Endometrium (tissue), 2 donors: ENCODE measurements at regions not wholly inside any gene's neighbourhood (a gene's known extent, or its start where the extent isn't known, plus 50 kb on each side); places are given as distances from the start of the nearest gene placed in this dataset.
"Not testable (repeated sequence)": the region's sequence is repeated elsewhere in the genome, so short reads cannot be mapped to it uniquely, and the experiment has no call there.

Source experiments
- FAIRE-seq: peaks from 2 replicates; lab custom pipeline; 2012; peaks lifted over from hg19 to GRCh38; lab: Jason Lieb, UNC
- donor health status: control.
- donor health status: control.

DNA sequence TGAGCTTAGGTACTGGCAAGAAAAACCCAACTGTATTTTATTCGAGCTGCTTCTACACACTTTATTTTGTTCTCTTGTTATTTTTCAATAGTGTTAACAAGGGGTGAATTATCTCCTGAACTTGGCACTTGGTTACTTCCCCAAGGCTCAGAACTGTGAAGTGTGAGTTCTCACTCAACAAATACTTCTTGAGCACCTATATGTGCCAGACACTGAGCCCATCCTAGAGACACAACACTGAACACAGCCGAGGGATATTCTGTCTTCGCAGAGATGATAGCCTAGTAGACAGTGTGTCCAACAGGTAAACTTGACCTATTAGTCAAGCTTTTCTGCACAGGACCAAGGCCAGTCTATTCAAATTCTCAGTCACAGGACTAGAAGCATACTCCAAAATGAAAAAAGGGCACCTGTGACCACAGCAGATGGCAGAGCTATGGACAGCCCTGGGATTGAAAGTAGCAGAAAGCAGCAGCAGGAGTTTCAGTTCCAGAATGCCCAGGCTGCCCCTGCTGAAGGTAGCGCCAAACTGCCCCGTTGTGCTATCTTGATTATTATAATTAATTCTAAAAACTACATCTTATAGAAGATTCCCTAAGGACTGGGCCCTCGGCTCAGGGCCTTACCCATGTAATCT is 77.8 kb upstream of the TAB2 start:
- FAIRE-seq: no peak

DNA sequence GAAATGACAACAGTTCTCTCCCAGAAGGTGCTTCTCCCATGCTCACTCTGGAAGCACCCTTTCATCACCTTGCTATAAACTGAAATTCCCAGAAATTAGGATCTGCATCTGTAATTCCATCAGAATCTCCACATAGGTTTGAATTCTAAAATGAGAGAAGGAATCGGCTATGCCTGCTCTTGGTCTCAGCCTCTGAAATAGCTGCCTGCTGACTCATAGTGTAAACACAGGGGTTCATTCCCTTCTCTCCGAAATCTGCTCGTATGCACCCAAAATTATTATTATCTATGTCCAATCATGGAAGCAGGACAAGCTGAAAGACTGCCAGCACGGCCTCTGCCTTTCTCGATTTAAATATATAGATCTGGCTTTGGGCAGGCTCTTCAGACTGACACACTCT is 74.6 kb upstream of the TAB2 start:
- no peak for FAIRE-seq

DNA sequence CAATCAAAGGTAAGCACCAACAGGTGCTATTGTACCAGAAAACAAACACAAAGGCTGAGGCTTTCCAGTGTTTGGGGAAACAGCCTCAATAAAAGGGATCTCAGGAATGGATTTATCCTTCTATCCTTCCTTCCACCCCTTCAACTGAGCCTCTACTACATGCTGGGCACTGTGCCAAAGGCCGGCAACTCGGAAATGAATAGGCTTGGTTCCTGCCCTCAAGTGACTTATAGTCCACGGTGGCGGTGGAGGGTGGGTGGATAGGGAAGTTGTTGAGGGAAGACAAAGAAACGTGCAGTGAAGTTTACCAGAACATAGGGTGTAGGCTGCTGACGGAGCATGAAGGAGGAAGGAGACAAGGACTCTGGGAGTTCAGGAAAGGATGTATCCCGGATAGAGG is 73.4 kb upstream of the TAB2 start:
- FAIRE-seq: no peak

DNA sequence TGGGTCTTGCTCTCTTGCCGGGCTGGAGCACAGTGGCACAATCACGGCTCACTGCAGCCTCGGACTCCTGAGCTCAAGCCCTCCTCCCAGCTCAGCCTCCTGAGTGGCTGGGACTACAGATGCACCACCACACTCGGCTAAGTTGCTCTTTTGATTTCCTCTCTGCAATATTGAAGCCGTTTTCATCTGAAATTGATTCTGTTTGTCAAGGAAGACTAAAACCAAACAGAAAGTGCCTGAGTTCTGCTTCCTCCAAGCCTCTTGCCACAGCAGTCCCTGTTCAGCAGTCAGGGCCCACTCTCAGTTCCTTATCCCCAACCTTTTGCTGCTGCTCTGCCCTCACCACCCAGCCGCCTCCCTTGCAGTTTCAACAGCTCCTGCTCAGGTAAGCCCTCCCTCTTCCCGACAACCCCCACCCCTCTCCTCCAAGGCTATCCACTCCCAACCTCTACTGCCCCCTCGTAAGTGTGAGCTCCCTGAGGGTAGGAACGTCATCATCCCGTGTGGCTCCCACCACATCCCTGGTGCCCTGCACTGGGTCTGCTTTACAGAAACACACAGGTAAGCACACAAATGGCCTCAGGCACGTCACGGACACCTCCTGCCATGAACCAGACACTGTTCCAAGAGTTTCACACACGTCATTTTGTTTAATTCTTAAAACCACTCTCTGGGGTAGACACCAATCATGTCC is 70.7 kb upstream of the TAB2 start:
- no peak for FAIRE-seq

DNA sequence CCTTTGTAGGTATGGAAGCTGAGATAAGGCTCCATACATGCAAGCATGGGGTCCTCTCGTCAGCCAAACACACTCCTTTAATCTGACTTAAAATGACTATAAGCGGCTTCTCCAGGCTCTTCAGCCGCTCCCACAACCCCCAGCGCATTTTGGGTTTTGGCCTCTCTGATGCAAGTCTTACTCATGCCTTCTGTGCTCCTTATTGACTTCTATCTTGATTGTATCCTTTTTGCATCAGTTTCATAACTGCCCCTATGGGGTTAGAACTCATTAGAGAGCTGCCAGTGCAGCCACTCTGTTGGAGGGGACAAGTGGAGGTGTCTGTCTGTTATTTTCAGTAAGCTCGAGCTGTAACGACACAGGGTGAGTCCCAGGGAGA is 70.1 kb upstream of the TAB2 start:
- no peak for FAIRE-seq

DNA sequence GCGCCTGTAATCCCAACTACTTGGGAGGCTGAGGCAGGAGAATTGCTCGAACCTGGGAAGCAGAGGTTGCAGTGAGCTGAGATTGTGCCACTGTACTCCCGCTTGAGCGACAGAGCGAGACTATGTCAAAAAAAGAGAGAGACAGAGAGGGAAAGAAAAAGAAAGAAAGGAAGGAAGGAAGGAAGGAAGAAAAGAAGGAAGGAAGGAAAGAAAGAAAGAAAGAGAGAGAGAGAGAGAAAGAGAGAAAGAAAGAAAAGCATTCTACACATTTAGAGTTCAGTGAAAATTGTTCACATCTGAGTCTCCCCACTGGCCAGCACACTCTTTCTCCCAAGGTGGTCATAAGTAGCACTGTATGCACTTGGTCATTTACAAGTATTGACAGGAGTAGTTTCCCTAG is 69.2 kb upstream of the TAB2 start:
- FAIRE-seq: not testable (repeated sequence)

DNA sequence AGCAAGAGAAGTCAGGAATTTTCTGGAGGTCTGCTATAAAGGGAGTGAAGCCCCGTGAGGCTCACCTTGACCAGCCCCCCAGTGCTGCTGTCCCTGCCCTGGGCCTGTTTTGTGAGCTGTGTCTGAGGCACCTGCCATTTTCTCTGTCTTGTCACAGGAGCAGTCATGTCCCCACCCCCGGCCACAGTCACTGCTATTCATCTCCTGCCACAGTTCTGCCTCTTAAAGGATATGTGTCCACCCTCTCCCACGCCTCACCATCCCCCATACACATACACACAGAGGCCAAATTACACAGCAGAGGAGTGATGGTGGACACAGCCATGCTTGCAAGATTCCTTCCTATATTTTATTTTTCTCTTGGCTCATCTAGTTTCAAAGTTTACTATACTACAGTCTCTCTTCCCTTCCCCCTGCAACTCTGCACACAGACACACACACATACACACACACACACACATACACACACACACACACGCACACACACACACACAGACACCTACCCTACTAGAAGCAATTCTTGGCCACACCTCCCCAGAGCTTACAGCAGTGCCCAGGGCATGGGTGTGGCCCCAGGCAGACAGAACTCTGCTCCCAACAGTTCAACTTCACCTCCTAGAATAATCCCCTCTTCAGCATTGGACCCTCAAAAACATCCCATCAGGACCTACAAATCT is 68.7 kb upstream of the TAB2 start:
- no peak for FAIRE-seq

DNA sequence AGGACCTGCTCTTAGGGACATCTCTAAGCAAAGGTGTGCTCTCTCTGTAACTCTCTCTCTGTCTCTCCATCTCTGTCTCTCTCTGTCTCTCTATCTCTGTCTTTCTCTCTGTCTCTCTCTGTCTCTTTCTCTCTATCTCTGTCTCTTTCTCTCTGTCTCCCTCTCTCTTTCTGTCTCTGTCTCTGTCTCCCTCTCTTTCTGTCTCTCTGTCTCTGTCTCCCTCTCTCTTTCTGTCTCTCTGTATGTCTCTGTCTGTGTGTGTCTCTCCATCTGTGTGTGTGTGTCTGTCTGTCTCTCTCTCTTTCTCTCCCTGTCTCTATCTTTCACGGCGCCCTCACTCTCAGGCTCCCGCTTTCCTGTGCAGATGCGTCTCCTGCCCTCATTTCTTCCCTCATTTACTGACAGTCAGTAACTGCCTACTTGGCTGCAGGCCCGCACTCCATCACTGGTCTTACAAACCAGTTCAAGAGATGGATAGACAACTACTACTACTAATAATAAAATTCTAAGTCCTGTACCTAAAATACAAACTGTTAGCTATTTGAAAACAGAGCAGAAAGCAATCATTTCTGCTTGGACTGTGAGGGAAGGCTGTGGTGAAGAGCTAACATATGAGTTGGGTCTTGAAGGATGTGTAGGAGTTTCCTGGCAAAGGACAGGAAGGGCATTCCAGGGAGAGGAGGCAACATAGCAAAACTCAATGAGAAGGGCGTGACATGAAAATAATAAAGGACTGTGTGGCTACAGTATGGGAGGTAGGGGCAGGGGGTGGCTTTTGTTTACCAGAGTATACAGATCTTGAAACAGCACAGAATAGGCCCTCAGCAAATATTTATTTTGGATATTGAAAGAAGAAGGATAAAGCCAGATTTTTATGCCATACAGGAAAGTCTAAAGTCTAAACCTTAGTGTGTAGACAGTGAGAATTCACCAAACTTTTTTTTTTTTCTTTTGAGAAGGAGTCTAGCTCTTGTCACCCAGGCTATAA is 67.8 kb upstream of the TAB2 start:
- no peak for FAIRE-seq

DNA sequence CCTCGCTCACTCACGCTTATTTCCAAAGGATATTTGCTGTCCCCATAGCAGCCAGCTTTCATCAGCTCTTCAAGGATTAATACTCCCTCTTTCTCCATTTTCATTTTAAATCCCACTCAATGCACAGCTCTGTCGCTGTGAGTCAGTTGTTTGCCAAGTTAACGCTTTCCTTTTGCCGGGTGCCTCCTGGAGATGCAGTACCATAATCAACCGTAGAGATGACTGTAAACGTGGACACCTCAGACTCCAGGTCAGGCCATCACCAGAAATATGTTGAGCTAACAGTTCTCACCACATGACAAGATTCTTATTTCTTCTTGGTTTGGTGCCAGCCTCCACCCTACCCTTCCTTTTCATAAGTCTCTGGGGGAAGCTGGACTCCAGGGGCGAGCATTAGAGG is 66.6 kb upstream of the TAB2 start:
- no peak for FAIRE-seq

DNA sequence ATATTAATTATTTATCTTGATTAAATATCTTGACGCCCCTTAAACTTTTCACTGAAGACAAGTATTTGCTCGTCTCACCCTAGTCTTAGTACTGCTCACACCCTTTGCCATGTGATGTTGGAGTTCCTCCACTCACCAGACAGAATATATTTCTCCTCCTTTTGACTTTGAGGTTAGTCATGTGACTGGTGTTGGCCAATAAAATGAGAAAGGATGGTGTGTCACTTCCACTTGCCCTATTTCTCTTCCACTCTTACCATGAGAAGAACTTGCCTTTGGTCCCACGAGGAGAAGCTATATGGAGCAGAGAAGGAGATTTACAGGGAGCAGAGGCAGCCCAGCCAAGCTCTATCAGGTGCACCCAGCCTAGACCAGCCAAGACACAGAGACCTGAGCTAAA is 64.9 kb upstream of the TAB2 start:
- no peak for FAIRE-seq

DNA sequence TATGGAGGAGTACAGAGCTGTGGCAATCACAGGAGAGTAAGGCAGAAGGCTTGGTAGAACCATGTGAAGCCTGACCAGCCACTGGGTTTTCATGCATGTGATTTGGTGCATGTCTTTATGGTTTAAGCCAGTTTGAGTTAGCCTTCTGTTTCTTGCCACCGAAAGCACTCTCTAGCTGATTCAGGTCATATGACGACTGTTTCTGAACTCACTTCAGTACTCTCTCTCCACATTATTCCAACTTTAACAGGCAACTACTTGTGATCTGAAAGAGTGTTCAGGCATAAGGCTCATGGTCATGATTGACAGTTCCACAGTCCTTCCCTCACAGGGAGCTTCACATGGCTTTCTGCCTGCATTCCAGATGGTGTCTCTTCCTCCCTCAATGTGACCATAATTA is 63.3 kb upstream of the TAB2 start:
- no peak for FAIRE-seq

DNA sequence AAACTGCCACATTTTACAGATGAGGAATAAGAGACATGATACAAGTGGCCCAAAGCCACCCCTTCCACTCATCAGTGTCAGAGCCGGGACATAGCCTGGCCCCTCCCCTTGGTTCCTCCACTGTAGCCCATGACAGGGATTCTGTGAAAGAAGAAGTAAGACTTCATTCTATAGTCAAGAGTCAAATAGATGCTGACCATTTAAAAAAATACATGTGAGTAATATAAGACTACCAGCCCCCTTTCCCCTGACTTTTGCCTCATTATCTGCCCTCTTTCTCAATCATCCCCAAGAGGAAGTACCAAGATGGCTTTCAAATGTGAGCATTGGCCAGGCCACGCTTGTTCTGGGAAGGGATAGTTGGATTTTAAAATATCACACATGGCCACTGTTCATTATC is 57.8 kb upstream of the TAB2 start:
- no peak for FAIRE-seq

DNA sequence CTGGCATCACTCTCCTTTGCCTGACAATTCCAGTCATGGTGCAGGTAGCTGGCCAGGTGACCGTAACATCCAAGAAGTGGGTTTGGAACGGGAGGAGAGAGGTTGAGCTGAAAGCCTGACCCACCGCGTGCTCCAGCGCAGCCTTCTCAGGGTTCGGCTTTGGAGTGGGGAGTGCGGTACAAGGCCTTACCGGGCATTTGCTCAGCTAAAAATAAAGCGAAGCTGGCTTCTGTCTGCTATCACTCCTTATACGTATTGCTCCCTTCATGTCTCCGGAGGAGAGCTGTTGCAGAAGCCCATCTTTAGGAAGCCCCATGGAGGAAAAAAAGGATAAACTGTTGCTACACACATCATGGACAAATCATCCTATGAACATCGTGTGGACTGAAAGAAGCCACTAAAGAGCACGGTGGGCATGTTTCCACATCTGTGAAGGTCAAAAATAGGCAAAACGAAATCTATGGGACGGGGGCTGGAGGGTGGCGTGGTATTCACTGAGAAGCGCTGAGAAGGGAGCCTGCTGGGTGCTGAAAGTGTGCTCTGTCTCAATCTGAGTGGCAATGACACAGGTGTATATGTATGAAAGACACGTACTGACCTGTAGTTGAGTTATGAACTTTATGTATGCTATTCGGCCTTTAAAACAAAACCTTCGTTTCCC is 57.2 kb upstream of the TAB2 start:
- no peak for FAIRE-seq

DNA sequence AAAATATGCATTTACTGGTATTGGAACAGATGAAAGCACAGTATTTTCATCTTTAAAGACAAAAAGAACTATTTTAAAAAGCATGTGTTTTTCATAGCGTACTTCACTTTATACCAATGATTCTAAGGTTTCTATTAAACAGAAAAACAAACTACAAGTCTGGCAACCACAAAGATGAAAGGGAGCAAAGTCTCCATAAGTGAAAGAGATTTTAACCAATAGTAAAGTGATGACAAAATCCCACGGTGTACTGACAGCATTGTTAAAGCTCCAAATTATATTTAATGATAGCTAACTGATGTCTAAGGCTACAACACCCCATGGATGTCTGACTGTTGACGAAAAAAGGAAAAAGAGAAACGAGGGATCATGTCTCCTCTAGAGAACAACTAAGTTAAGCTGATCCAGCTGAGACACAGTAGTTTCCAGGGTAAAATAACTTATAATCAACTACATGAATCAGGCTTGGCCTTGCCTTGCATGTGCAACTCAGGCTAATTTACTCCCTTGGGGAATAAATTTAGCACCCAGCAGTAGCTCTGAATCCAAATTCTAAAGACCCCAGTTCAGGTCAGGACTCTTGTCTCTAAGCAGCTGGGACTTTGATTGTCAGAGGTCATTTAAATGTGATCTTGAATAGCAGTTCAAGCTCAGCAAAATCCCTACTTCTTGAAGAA is 56.0 kb upstream of the TAB2 start:
- no peak for FAIRE-seq

DNA sequence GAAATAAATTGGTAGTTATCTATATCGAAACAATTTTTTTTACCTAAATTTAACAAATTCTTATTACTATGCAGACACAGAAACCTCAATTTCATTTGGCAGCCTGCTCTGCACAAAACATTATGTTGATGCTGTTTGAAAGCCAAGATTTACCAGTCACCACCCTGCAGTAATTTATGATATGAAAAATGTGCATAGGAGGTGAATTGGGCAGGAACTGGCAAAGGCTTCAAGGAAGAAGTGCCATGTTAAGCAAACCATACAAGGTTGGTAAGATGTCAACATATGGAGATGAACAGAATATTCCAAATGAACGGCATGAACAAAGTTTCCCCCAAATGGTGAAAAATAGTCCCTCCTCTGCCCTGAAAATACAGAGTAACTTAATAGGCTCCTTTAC is 54.2 kb upstream of the TAB2 start:
- FAIRE-seq: no peak

DNA sequence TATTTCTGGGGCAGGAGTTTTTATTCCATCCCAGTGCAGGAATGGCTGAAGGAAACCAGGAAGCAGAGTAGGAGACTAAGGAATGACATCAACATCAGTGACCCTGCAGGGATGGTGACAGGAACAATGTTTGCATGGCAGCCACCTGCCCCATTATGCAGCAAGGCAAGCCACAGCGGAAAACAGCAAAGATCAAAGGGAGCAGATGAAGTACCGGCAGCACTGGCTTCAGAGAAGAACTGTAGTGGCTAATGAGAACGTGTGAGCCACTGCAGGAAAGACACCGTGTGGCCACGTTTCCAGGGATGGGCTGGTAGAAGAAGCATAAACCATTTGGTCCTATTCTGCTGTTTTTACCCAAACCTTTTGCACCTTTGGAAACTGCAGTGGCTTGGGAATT is 52.9 kb upstream of the TAB2 start:
- no peak for FAIRE-seq

DNA sequence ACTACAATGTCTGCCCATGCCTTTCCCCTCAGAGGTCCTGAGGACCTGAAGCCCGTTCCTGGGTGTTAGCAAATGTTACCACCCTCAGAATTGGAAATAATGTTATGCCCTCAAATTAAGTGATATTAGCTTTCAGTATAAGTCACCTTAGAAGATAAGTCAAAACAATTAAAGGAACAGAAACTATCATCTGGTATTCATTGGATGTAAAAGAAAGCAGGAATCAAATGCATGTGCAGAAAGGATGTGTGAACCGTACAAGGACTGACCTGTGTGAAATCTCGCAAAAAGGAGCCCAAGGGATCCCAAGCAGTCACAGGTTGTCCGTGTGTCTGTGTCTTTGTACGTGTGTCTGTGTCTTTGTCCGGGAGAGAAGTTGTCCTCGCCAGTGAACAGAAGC is 51.6 kb upstream of the TAB2 start:
- no peak for FAIRE-seq

DNA sequence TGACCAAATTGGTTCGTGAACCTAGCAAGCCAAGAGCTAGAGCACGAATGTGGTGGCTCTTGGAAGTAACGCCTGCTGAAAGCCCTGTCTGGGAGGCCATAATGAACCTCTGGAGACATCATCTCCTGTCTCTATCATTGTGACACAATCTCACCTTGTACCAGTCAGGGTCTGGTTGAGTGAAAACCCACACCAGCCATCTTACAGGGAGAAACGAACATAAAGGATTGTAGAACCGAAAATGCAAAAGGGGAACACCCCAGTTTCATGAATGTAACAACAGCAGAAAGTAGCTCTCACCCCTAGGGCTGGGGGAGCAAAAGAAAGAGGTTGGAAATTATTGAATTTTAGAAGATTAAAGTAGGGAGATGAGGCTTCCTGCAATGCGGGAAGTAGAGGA is 50.9 kb upstream of the TAB2 start:
- no peak for FAIRE-seq

DNA sequence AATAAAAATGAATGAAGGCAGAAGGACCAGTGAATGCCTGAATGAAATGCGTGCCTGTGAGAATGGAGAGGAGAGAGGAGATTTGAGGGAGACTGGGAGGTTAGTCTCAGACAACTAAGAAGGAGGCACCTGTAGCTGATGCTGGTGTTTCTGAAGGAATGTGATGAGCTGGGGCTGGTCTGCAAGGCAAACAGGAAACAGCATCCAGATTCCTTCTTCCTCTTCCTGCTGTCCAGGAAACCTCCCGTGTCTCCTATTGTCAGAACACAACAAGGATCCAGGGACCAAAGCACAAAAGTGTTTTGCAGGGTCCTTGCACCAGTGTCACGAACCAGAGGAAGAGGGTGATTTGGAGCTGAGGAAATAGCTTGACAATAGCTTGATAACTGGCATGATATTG is 50.4 kb upstream of the TAB2 start:
- FAIRE-seq: no peak

DNA sequence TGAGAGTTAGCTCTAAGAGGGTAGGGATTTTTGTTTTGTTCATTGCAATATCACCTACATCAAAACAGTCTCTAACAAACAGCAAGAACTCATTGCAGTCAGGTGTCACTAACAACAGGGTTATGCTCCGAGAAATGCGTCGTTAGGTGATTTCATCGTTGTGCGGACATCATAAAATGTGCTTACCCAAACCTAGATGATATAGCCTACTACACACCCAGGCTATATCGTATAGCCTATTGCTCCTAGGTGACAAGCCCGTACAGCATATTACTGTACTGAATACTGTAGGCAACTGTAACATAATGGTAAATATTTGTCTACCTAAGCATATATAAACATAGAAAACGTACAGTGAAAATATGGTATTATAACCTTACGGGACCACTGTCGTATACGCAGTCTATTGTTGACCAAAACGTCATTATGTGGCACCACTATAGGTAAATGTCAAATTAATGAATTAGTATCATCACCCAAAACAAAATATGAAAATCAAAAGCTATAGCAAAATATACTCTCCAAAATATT is 49.9 kb upstream of the TAB2 start:
- no peak for FAIRE-seq
